T-cell (primary cell): ENCODE measurements at regions not wholly inside any gene's neighbourhood (a gene's known extent, or its start where the extent isn't known, plus 50 kb on each side); places are given as distances from the start of the nearest gene placed in this dataset.

Experiments used
- ATAC-seq, 4 experiments: fragments of 200-7000 bp in 3 of 4; fragments of 150-1000 bp in 1 of 4; cut with Tn5 transposase; replicated peaks in 1 of 4; 1 replicate in 3 of 4; 2 replicates in 1 of 4; pipeline ENCODE4 v1.10.0; 2021; ENCODE audit warnings: moderate library complexity in 3 of 4, mild to moderate bottlenecking in 2 of 4, moderate number of reproducible peaks in 1 of 4
- CTCF ChIA-PET, 2 donors: fragments of 300-600 bp; sonication (Branson Sonifier 250); formaldehyde crosslinking; loops; one replicate each; lab custom pipeline; 2022; ENCODE audit warnings: antibody characterized with exemption in 2 of 2; lab: Charles Lee
- POLR2A ChIA-PET, 2 donors: fragments of 300-600 bp; sonication (Branson Sonifier 250); formaldehyde crosslinking; loops; one replicate each; lab custom pipeline; 2022; ENCODE audit warnings: antibody characterized with exemption in 2 of 2; lab: Charles Lee
- DNase-seq, 35 experiments: peaks; one replicate each; pipeline versions ENCODE4 v3.0.0 to v3.0.0-alpha.2; 2013 to 2023
- H3K27ac ChIP-seq: one replicate; pipeline ENCODE4 v1.5.1; 2013; ENCODE audit warnings: low read length
- H3K27me3 ChIP-seq, 2 experiments: replicated peaks in 1 of 2; 1 replicate in 1 of 2; 2 replicates in 1 of 2; pipeline versions ENCODE4 v1.6.1 to v1.7.0; 2013; ENCODE audit warnings: low read length in 1 of 2, mixed read lengths in 1 of 2; ENCODE audit not compliant: control insufficient read depth in 2 of 2, insufficient read depth in 2 of 2; ENCODE audit errors: extremely low read depth in 1 of 2
- H3K36me3 ChIP-seq, 2 donors: 1 replicate in 1 of 2; 2 replicates in 1 of 2; pipeline versions ENCODE4 v1.6.1 to v1.7.0; 2013; ENCODE audit warnings: low read length in 1 of 2; ENCODE audit not compliant: control insufficient read depth in 2 of 2, insufficient read depth in 1 of 2; ENCODE audit errors: extremely low read depth in 1 of 2
- H3K4me1 ChIP-seq, 2 experiments: 1 replicate in 1 of 2; 2 replicates in 1 of 2; pipeline versions ENCODE4 v1.6.1 to v1.7.0; 2013; ENCODE audit warnings: low read length in 2 of 2, mixed read lengths in 1 of 2; ENCODE audit not compliant: insufficient read depth in 2 of 2, control insufficient read depth in 1 of 2; ENCODE audit errors: extremely low read depth in 1 of 2
- H3K4me3 ChIP-seq, 2 donors: 1 replicate in 1 of 2; 2 replicates in 1 of 2; pipeline versions ENCODE4 v1.5.1 to v1.7.0; 2013; ENCODE audit warnings: mild to moderate bottlenecking in 2 of 2, low read length in 1 of 2, moderate library complexity in 1 of 2; ENCODE audit not compliant: control insufficient read depth in 1 of 2; ENCODE audit errors: extremely low read depth in 1 of 2
- H3K9me3 ChIP-seq: 2 replicates; pipeline ENCODE4 v1.7.0; 2013
- H3K27ac Mint-ChIP-seq, 2 donors: one replicate each; pipeline ENCODE4 v1.8.0; 2020 to 2021; ENCODE audit warnings: mild to moderate bottlenecking in 2 of 2, mixed read lengths in 2 of 2
- H3K27me3 Mint-ChIP-seq, 2 donors: one replicate each; pipeline ENCODE4 v1.8.0; 2021 to 2022; ENCODE audit warnings: mixed read lengths in 2 of 2
- H3K36me3 Mint-ChIP-seq: one replicate; pipeline ENCODE4 v1.8.0; 2021; ENCODE audit warnings: mixed read lengths
- H3K4me1 Mint-ChIP-seq, 3 donors: one replicate each; pipeline ENCODE4 v1.8.0; 2020 to 2022; ENCODE audit warnings: mixed read lengths in 3 of 3, mild to moderate bottlenecking in 1 of 3
- H3K4me3 Mint-ChIP-seq, 3 donors: one replicate each; pipeline ENCODE4 v1.8.0; 2020 to 2022; ENCODE audit warnings: mild to moderate bottlenecking in 3 of 3, mixed read lengths in 3 of 3, moderate library complexity in 3 of 3
- H3K9me3 Mint-ChIP-seq, 3 donors: one replicate each; pipeline ENCODE4 v1.8.0; 2020 to 2022; ENCODE audit warnings: mixed read lengths in 3 of 3
- WGBS: methylation state at CpG from one replicate; pipeline ENCODE4 v1.1.5; 2013; ENCODE audit warnings: missing lambda C conversion rate; ENCODE audit not compliant: insufficient coverage; 5-methylcytosine and 5-hydroxymethylcytosine counted together

- H3K9me3 Mint-ChIP-seq, result no peaks in the 10 kb centered on the region
Observed at GRCh38 chr12:93065896-93066295, 136.8 kb upstream of the EEA1 start.

GRCh38 chr12:93072340-93072739 lies 143.2 kb upstream of the EEA1 start:
- ATAC-seq, result no peak
- no peak overlapping the region for H3K27ac Mint-ChIP-seq
- Histone ChIP-seq H3K27me3 (peaks cover 0 to 5% of the 10 kb centered on the region in 2 experiments), H3K27ac (no peak overlapping the region), H3K4me3 (no peak overlapping the region), H3K9me3 (no peaks in the 10 kb centered on the region), H3K36me3 (no peaks in the 10 kb centered on the region), H3K4me1 (no peaks in the 10 kb centered on the region)
- H3K4me1 Mint-ChIP-seq, result no peaks in the 10 kb centered on the region
- DNase-seq, result no peak
- H3K36me3 Mint-ChIP-seq, result no peaks in the 10 kb centered on the region
- ChIA-PET POLR2A (no interaction called here), CTCF (no interaction called here)
- peaks cover 0 to 3% of the 10 kb centered on the region in 2 donors for H3K27me3 Mint-ChIP-seq
- WGBS, result 53% methylated on average over 3 of the region's 4 CpGs
- H3K9me3 Mint-ChIP-seq, result peaks cover 0 to 3% (median 0%) of the 10 kb centered on the region in 3 donors
- no peak overlapping the region for H3K4me3 Mint-ChIP-seq

More at GRCh38 chr12:93065896-93066295, 136.8 kb upstream of the EEA1 start:
- DNase-seq (no peak), ATAC-seq (no peak)
- Histone ChIP-seq H3K36me3 (no peaks in the 10 kb centered on the region), H3K27me3 (peaks cover 0 to 12% of the 10 kb centered on the region in 2 experiments), H3K9me3 (no peaks in the 10 kb centered on the region), H3K4me3 (no peak overlapping the region), H3K4me1 (no peaks in the 10 kb centered on the region), H3K27ac (no peak overlapping the region)
- Mint-ChIP-seq H3K4me1 (no peaks in the 10 kb centered on the region), H3K36me3 (no peaks in the 10 kb centered on the region), H3K4me3 (no peak overlapping the region), H3K27me3 (peaks cover 8 to 22% of the 10 kb centered on the region in 2 donors), H3K27ac (no peak overlapping the region)
- POLR2A ChIA-PET, result no interaction called here
- no CpG with 5 or more reads among the region's 3 CpGs for WGBS
- CTCF ChIA-PET, result no interaction called here

GRCh38 chr12:93073324-93073723 lies 144.2 kb upstream of the EEA1 start:
- no peaks in the 10 kb centered on the region for H3K4me1 Mint-ChIP-seq
- H3K4me3 ChIP-seq, result no peak overlapping the region
- ATAC-seq, result no peak
- CTCF ChIA-PET, result no interaction called here
- H3K9me3 Mint-ChIP-seq, result peaks cover 0 to 4% (median 0%) of the 10 kb centered on the region in 3 donors
- POLR2A ChIA-PET, result interaction anchor here in 1 of 2 donors (0.6 kb wide), 1 partner anchor 1720 kb away, joined by 4 read pairs; no protein-coding TSS in a partner anchor
- no peak overlapping the region for H3K27ac Mint-ChIP-seq
- WGBS, result 75% methylated on average over 1 of the region's 4 CpGs
- H3K4me1 ChIP-seq, result no peaks in the 10 kb centered on the region
- no peaks in the 10 kb centered on the region for H3K36me3 Mint-ChIP-seq
- H3K27me3 Mint-ChIP-seq, result peaks cover 0 to 3% of the 10 kb centered on the region in 2 donors
- H3K27me3 ChIP-seq, result peaks cover 0 to 5% of the 10 kb centered on the region in 2 experiments
- no peak for DNase-seq
- no peaks in the 10 kb centered on the region for H3K9me3 ChIP-seq
- no peak overlapping the region for H3K27ac ChIP-seq
- H3K36me3 ChIP-seq, result no peaks in the 10 kb centered on the region
- H3K4me3 Mint-ChIP-seq, result no peak overlapping the region

- no peaks in the 10 kb centered on the region for H3K36me3 Mint-ChIP-seq
- Histone ChIP-seq H3K36me3 (no peaks in the 10 kb centered on the region), H3K27ac (no peak overlapping the region), H3K27me3 (peaks cover 0 to 3% of the 10 kb centered on the region in 2 experiments), H3K4me1 (no peaks in the 10 kb centered on the region), H3K9me3 (no peaks in the 10 kb centered on the region), H3K4me3 (no peak overlapping the region)
- CTCF ChIA-PET, result no interaction called here
- no peak for ATAC-seq
- no peak overlapping the region for H3K27ac Mint-ChIP-seq
- no peaks in the 10 kb centered on the region for H3K4me1 Mint-ChIP-seq
- POLR2A ChIA-PET, result interaction anchor here in 1 of 2 donors (0.5 kb wide), 1 partner anchor 147 kb away, joined by 4 read pairs; no protein-coding TSS in a partner anchor
- DNase-seq, result no peak
- WGBS, result no CpG with 5 or more reads among the region's 1 CpG
- H3K27me3 Mint-ChIP-seq, result peaks cover 0 to 3% of the 10 kb centered on the region in 2 donors
- H3K4me3 Mint-ChIP-seq, result no peak overlapping the region
- H3K9me3 Mint-ChIP-seq, result peaks cover 0 to 4% (median 0%) of the 10 kb centered on the region in 3 donors
Observed at GRCh38 chr12:93078059-93078458, 149.0 kb upstream of the EEA1 start.

- no peak overlapping the region for H3K27ac ChIP-seq
- DNase-seq (no peak), ATAC-seq (no peak)
- Mint-ChIP-seq H3K27me3 (peaks cover 0 to 3% of the 10 kb centered on the region in 2 donors), H3K4me3 (no peak overlapping the region), H3K4me1 (no peaks in the 10 kb centered on the region), H3K27ac (no peak overlapping the region), H3K36me3 (no peaks in the 10 kb centered on the region), H3K9me3 (peaks cover 0 to 4% (median 0%) of the 10 kb centered on the region in 3 donors)
- H3K9me3 ChIP-seq, result no peaks in the 10 kb centered on the region
- no peak overlapping the region for H3K4me3 ChIP-seq
- WGBS, result 88% methylated on average over 6 of the region's 8 CpGs
- ChIA-PET CTCF (interaction anchor here in 1 of 2 donors (0.6 kb wide), 1 partner anchor 9 kb away, joined by 3 read pairs; no protein-coding TSS in a partner anchor), POLR2A (interaction anchor here in 1 of 2 donors (0.5 kb wide), 1 partner anchor 148 kb away, joined by 4 read pairs; no protein-coding TSS in a partner anchor)
- H3K36me3 ChIP-seq, result no peaks in the 10 kb centered on the region
- no peaks in the 10 kb centered on the region for H3K4me1 ChIP-seq
- H3K27me3 ChIP-seq, result peaks cover 0 to 3% of the 10 kb centered on the region in 2 experiments
Observed at GRCh38 chr12:93078577-93078976, 149.5 kb upstream of the EEA1 start.

DNA sequence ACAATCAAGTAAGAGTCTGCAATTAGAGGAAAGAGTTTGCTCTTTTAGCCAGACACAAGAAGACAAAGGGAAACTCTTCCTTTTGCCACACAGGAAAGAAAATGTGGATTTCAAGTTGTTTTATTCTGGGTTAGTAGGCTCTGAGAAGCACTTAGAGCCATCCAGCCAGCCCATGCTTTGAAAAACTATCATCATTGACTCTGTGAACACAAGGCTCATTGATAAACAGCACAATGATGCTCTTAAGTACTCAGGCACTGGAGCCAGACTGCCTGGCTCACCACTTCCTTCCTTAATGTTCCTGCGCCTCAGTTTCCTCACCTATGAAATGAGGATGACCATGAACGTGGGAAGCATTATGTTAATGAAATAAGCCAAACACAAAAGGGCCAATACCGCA lies 150.2 kb upstream of the EEA1 start:
- DNase-seq (no peak), ATAC-seq (no peak)
- Mint-ChIP-seq H3K36me3 (no peaks in the 10 kb centered on the region), H3K4me3 (no peak overlapping the region), H3K27me3 (no peaks in the 10 kb centered on the region), H3K27ac (no peak overlapping the region), H3K4me1 (no peaks in the 10 kb centered on the region), H3K9me3 (peaks cover 0 to 4% (median 0%) of the 10 kb centered on the region in 3 donors)
- H3K27ac ChIP-seq, result no peak overlapping the region
- POLR2A ChIA-PET, result no interaction called here
- no peak overlapping the region for H3K4me3 ChIP-seq
- H3K4me1 ChIP-seq, result no peaks in the 10 kb centered on the region
- H3K27me3 ChIP-seq, result peaks cover 0 to 3% of the 10 kb centered on the region in 2 experiments
- H3K36me3 ChIP-seq, result no peaks in the 10 kb centered on the region
- CTCF ChIA-PET, result interaction anchor here in 1 of 2 donors (0.6 kb wide), 1 partner anchor 8 kb away, joined by 3 read pairs; no protein-coding TSS in a partner anchor
- no peaks in the 10 kb centered on the region for H3K9me3 ChIP-seq
- WGBS, result no CpG with 5 or more reads among the region's 3 CpGs
